WTC11 (cell line): ENCODE measurements at regions not wholly inside any gene's neighbourhood (a gene's known extent, or its start where the extent isn't known, plus 50 kb on each side); places are given as distances from the start of the nearest gene placed in this dataset.
"Not testable (repeated sequence)": the region's sequence is repeated elsewhere in the genome, so short reads cannot be mapped to it uniquely, and the experiment has no call there.

ENCODE experiments used
- ATAC-seq: fragments of 200-7000 bp; cut with Tn5 transposase; 2 replicates; pipeline ENCODE4 v1.10.0; 2021; ENCODE audit warnings: mild to moderate bottlenecking, moderate library complexity
- CTCF ChIA-PET: fragments of 300-600 bp; sonication (Branson Sonifier 250); formaldehyde crosslinking; loops from one replicate; lab custom pipeline; 2021; ENCODE audit warnings: antibody characterized with exemption; lab: Charles Lee
- POLR2A ChIA-PET: fragments of 350-600 bp; sonication (Branson Sonifier 250); formaldehyde crosslinking; loops from one replicate; lab custom pipeline; 2021; ENCODE audit warnings: antibody characterized with exemption; lab: Charles Lee
- DNase-seq: peaks from one replicate; pipeline ENCODE4 v3.0.0; 2021; ENCODE audit warnings: low spot score
- H3K27ac Mint-ChIP-seq: 2 replicates; pipeline ENCODE4 v1.8.0; 2021; ENCODE audit warnings: mixed read lengths
- H3K27me3 Mint-ChIP-seq: 2 replicates; pipeline ENCODE4 v1.8.0; 2021; ENCODE audit warnings: low read depth, mild to moderate bottlenecking, moderate library complexity, mixed read lengths
- H3K36me3 Mint-ChIP-seq: 2 replicates; pipeline ENCODE4 v1.8.0; 2021; ENCODE audit warnings: mixed read lengths
- H3K4me1 Mint-ChIP-seq: 2 replicates; pipeline ENCODE4 v1.8.0; 2022; ENCODE audit warnings: mixed read lengths
- H3K4me3 Mint-ChIP-seq: 2 replicates; pipeline ENCODE4 v1.8.0; 2021; ENCODE audit warnings: mild to moderate bottlenecking, moderate library complexity, mixed read lengths
- H3K9me3 Mint-ChIP-seq: 2 replicates; pipeline ENCODE4 v1.8.0; 2021; ENCODE audit warnings: mixed read lengths
- AR ChIP-seq: fragments of 250-450 bp; sonication (Bioruptor Pico); IDR thresholded peaks from 2 replicates; pipeline ENCODE4 v1.9.0; 2021; ENCODE audit warnings: mild to moderate bottlenecking
- ATF3 ChIP-seq: sonication (generic); formaldehyde crosslinking; conservative IDR thresholded peaks from 2 replicates; pipeline ENCODE4 v1.8.1; 2022; ENCODE audit warnings: mild to moderate bottlenecking, missing genetic modification reagents
- ATF6 ChIP-seq: sonication (generic); formaldehyde crosslinking; IDR thresholded peaks from 2 replicates; pipeline ENCODE4 v1.8.1; 2023; ENCODE audit warnings: mild to moderate bottlenecking, missing genetic modification reagents
- E2F4 ChIP-seq: sonication (generic); formaldehyde crosslinking; IDR thresholded peaks from 2 replicates; pipeline ENCODE4 v1.8.1; 2022; ENCODE audit warnings: low read depth, mild to moderate bottlenecking, moderate library complexity, missing genetic modification reagents, borderline replicate concordance
- ESRRA ChIP-seq: sonication (generic); formaldehyde crosslinking; IDR thresholded peaks from 2 replicates; pipeline ENCODE4 v1.8.1; 2022; ENCODE audit warnings: mild to moderate bottlenecking, missing genetic modification reagents, borderline replicate concordance
- HMGA2 ChIP-seq: fragments of 250-450 bp; sonication (Bioruptor Pico); IDR thresholded peaks from 2 replicates; pipeline ENCODE4 v1.4.0; 2021; ENCODE audit warnings: mild to moderate bottlenecking, moderate library complexity
- KAT7 ChIP-seq: sonication (generic); formaldehyde crosslinking; IDR thresholded peaks from 2 replicates; pipeline ENCODE4 v1.8.1; 2023; ENCODE audit warnings: missing genetic modification reagents, mild to moderate bottlenecking, borderline replicate concordance
- ZNF232 ChIP-seq: sonication (generic); formaldehyde crosslinking; IDR thresholded peaks from 2 replicates; pipeline ENCODE4 v1.8.0; 2022; ENCODE audit warnings: mild to moderate bottlenecking, missing genetic modification reagents
- ZNF396 ChIP-seq: fragments of 250-450 bp; sonication (Bioruptor Pico); IDR thresholded peaks from 2 replicates; pipeline ENCODE4 v1.8.0; 2021; ENCODE audit warnings: mild to moderate bottlenecking, moderate library complexity, borderline replicate concordance

- no peak for TF ChIP-seq ATF6
- TF ChIP-seq HMGA2 (CRISPR knock-in tag) = no peak
- no peak for TF ChIP-seq AR
Measured at GRCh38 chr6:168937054-168937453, 316.6 kb downstream of the THBS2 start (continued).

- CTCF ChIA-PET = no interaction called here
- Mint-ChIP-seq H3K27ac (no peak overlapping the region), H3K4me3 (no peak overlapping the region), H3K9me3 (peaks cover 21% of the 10 kb centered on the region), H3K36me3 (peaks cover 24% of the 10 kb centered on the region), H3K27me3 (no peaks in the 10 kb centered on the region), H3K4me1 (peaks cover 11% of the 10 kb centered on the region)
- ATAC-seq = no peak
- no peak for TF ChIP-seq E2F4 (CRISPR knock-in tag)
- no peak for TF ChIP-seq ESRRA (CRISPR knock-in tag)
- DNase-seq = no peak
- POLR2A ChIA-PET = no interaction called here
Measured at GRCh38 chr6:168935628-168936010, 318.0 kb downstream of the THBS2 start.

- peaks cover 27% of the 10 kb centered on the region for H3K9me3 Mint-ChIP-seq
- CTCF ChIA-PET = no interaction called here
- no peaks in the 10 kb centered on the region for H3K27me3 Mint-ChIP-seq
- H3K4me3 Mint-ChIP-seq = no peak overlapping the region
- no peak for DNase-seq
- H3K4me1 Mint-ChIP-seq = peaks cover 11% of the 10 kb centered on the region
- POLR2A ChIA-PET = no interaction called here
- H3K36me3 Mint-ChIP-seq = peaks cover 30% of the 10 kb centered on the region
- no peak overlapping the region for H3K27ac Mint-ChIP-seq
- TF ChIP-seq ZNF232 (CRISPR knock-in tag) = no peak
- no peak for TF ChIP-seq KAT7 (CRISPR knock-in tag)
- no peak for TF ChIP-seq ATF3 (CRISPR knock-in tag)
- TF ChIP-seq ZNF396 (CRISPR knock-in tag) = no peak
- TF ChIP-seq, all 79 proteins: peak for 0
- no peak for ATAC-seq
Measured at GRCh38 chr6:168934660-168935627, 318.7 kb downstream of the THBS2 start.

GRCh38 chr6:168932171-168932570 lies 321.5 kb downstream of the THBS2 start:
- ATAC-seq, H3K4me1 Mint-ChIP-seq, CTCF ChIA-PET, H3K4me3 Mint-ChIP-seq, POLR2A ChIA-PET, H3K27me3 Mint-ChIP-seq, H3K27ac Mint-ChIP-seq, DNase-seq: not testable (repeated sequence)
- H3K36me3 Mint-ChIP-seq = peaks cover 41% of the 10 kb centered on the region
- peaks cover 46% of the 10 kb centered on the region for H3K9me3 Mint-ChIP-seq

GRCh38 chr6:168931072-168931471 lies 322.6 kb downstream of the THBS2 start:
- DNase-seq, H3K27me3 Mint-ChIP-seq, H3K27ac Mint-ChIP-seq, ATAC-seq, POLR2A ChIA-PET, H3K4me3 Mint-ChIP-seq, CTCF ChIA-PET, H3K4me1 Mint-ChIP-seq: not testable (repeated sequence)
- H3K9me3 Mint-ChIP-seq = peaks cover 50% of the 10 kb centered on the region
- H3K36me3 Mint-ChIP-seq = peaks cover 41% of the 10 kb centered on the region
